Neuronal stem cell (in vitro differentiated cells): ENCODE measurements at regions not wholly inside any gene's neighbourhood (a gene's known extent, or its start where the extent isn't known, plus 50 kb on each side); places are given as distances from the start of the nearest gene placed in this dataset.
"Not testable (repeated sequence)": the region's sequence is repeated elsewhere in the genome, so short reads cannot be mapped to it uniquely, and the experiment has no call there.

Experiments used
- DNase-seq: peaks from one replicate; pipeline ENCODE4 v3.0.0-alpha.2; 2013; ENCODE audit warnings: low spot score
- H2AFZ ChIP-seq: one replicate; pipeline ENCODE4 v1.6.1; 2013; ENCODE audit warnings: mild to moderate bottlenecking, low read length, inconsistent platforms
- H2AK5ac ChIP-seq: 2 replicates; pipeline ENCODE4 v1.6.1; 2013; ENCODE audit warnings: low read depth, mild to moderate bottlenecking, inconsistent platforms, low read length, moderate library complexity, mixed read lengths
- H2BK120ac ChIP-seq: 2 replicates; pipeline ENCODE4 v1.6.1; 2013; ENCODE audit warnings: low read depth, mild to moderate bottlenecking, inconsistent platforms, low read length, moderate library complexity, mixed read lengths
- H2BK12ac ChIP-seq: one replicate; pipeline ENCODE4 v1.6.1; 2013; ENCODE audit warnings: low read length, inconsistent platforms
- H2BK15ac ChIP-seq: 2 replicates; pipeline ENCODE4 v1.6.1; 2013; ENCODE audit warnings: mild to moderate bottlenecking, low read length, inconsistent platforms, mixed read lengths
- H2BK5ac ChIP-seq: one replicate; pipeline ENCODE4 v1.6.1; 2013; ENCODE audit warnings: inconsistent platforms, mild to moderate bottlenecking, low read length, moderate library complexity
- H3K14ac ChIP-seq: one replicate; pipeline ENCODE4 v1.6.1; 2013; ENCODE audit warnings: low read length, inconsistent platforms
- H3K18ac ChIP-seq: 2 replicates; pipeline ENCODE4 v1.6.1; 2013; ENCODE audit warnings: low read length, inconsistent platforms
- H3K23ac ChIP-seq: 2 replicates; pipeline ENCODE4 v1.6.1; 2013; ENCODE audit warnings: low read depth, mild to moderate bottlenecking, mixed read lengths, low read length, inconsistent platforms; ENCODE audit not compliant: poor library complexity
- H3K27ac ChIP-seq: replicated peaks from 3 replicates; pipeline ENCODE4 v1.5.1; 2013; ENCODE audit warnings: low read length, inconsistent platforms
- H3K27me3 ChIP-seq, 3 experiments: 2 replicates each; pipeline ENCODE4 v1.6.1; 2013; ENCODE audit warnings: low read length in 3 of 3, mild to moderate bottlenecking in 2 of 3, inconsistent platforms in 1 of 3, low read depth in 1 of 3, mixed read lengths in 1 of 3, moderate library complexity in 1 of 3; ENCODE audit not compliant: control insufficient read depth in 3 of 3, insufficient read depth in 3 of 3
- H3K36me3 ChIP-seq, 2 donors: replicated peaks in 1 of 2; 2 replicates each; pipeline ENCODE4 v1.6.1; 2013; ENCODE audit warnings: low read length in 2 of 2; ENCODE audit not compliant: control insufficient read depth in 2 of 2, insufficient read depth in 2 of 2
- H3K4ac ChIP-seq: 2 replicates; pipeline ENCODE4 v1.6.1; 2013; ENCODE audit warnings: inconsistent platforms, mild to moderate bottlenecking, low read length, moderate library complexity
- H3K4me1 ChIP-seq, 2 donors: 1 replicate in 1 of 2; 2 replicates in 1 of 2; pipeline ENCODE4 v1.6.1; 2013; ENCODE audit warnings: low read length in 2 of 2, low read depth in 1 of 2; ENCODE audit not compliant: control insufficient read depth in 2 of 2, insufficient read depth in 1 of 2
- H3K4me2 ChIP-seq: one replicate; pipeline ENCODE4 v1.6.1; 2013; ENCODE audit warnings: mild to moderate bottlenecking, low read length, inconsistent platforms; ENCODE audit not compliant: insufficient read depth, poor library complexity, severe bottlenecking
- H3K4me3 ChIP-seq, 2 donors: 2 replicates each; pipeline ENCODE4 v1.5.1; 2013; ENCODE audit warnings: low read length in 2 of 2, mild to moderate bottlenecking in 2 of 2, inconsistent platforms in 1 of 2, moderate library complexity in 1 of 2
- H3K79me1 ChIP-seq: one replicate; pipeline ENCODE4 v1.6.1; 2013; ENCODE audit warnings: low read depth, mild to moderate bottlenecking, inconsistent platforms, low read length, moderate library complexity
- H3K9ac ChIP-seq: one replicate; pipeline ENCODE4 v1.6.1; 2013; ENCODE audit warnings: mild to moderate bottlenecking, low read depth, low read length, inconsistent platforms; ENCODE audit not compliant: poor library complexity
- H3K9me3 ChIP-seq, 2 donors: replicated peaks in 1 of 2; 2 replicates each; pipeline versions ENCODE3 to v1.6.1; 2013; ENCODE audit warnings: low read length in 2 of 2, mild to moderate bottlenecking in 2 of 2, inconsistent platforms in 1 of 2, low read depth in 1 of 2, mixed read lengths in 1 of 2, moderate library complexity in 1 of 2; ENCODE audit not compliant: control insufficient read depth in 2 of 2, insufficient read depth in 1 of 2
- H4K8ac ChIP-seq: one replicate; pipeline ENCODE4 v1.6.1; 2013; ENCODE audit warnings: low read depth, mild to moderate bottlenecking, inconsistent platforms, low read length, moderate library complexity
- H4K91ac ChIP-seq: one replicate; pipeline ENCODE4 v1.6.1; 2013; ENCODE audit warnings: low read length, low read depth, mild to moderate bottlenecking, inconsistent platforms; ENCODE audit not compliant: poor library complexity
- WGBS, 2 donors: extraction: QIAGEN DNeasy Blood & Tissue Kit; methylation state at CpG; one replicate each; pipeline ENCODE4 v1.1.7; 2013; ENCODE audit warnings: missing lambda C conversion rate in 2 of 2, mixed read lengths in 1 of 2; ENCODE audit not compliant: insufficient read length in 2 of 2, insufficient replicate concordance in 1 of 2; ENCODE audit errors: extremely low coverage in 2 of 2; 5-methylcytosine and 5-hydroxymethylcytosine counted together

GRCh38 chr16:13479549-13479948 lies 440.4 kb upstream of the ERCC4 start:
- Histone ChIP-seq H3K14ac (no peak overlapping the region), H3K4me1 (no peaks in the 10 kb centered on the region)
- WGBS, 2 donors, result no CpG with 5 or more reads among the region's 7 CpGs

GRCh38 chr16:13480801-13481200 lies 439.2 kb upstream of the ERCC4 start:
- no peak overlapping the region for H2BK15ac ChIP-seq
- no CpG with 5 or more reads among the region's 4 CpGs for WGBS, 2 donors
- H2BK5ac ChIP-seq, result no peak overlapping the region
- H2BK120ac ChIP-seq, result no peak overlapping the region
- no peaks in the 10 kb centered on the region for H3K27me3 ChIP-seq
- H2BK12ac ChIP-seq, result no peak overlapping the region
- H3K14ac ChIP-seq, result no peak overlapping the region
- H3K23ac ChIP-seq, result no peak overlapping the region
- no peaks in the 10 kb centered on the region for H3K9me3 ChIP-seq
- no peak overlapping the region for H3K18ac ChIP-seq
- H3K4me2 ChIP-seq, result no peak overlapping the region
- no peak overlapping the region for H4K8ac ChIP-seq
- peaks cover 0 to 1% of the 10 kb centered on the region in 2 donors for H3K36me3 ChIP-seq
- no peak overlapping the region for H3K4ac ChIP-seq
- H3K4me3 ChIP-seq, result no peak overlapping the region
- no peak overlapping the region for H3K9ac ChIP-seq
- no peak overlapping the region for H2AFZ ChIP-seq
- no peak overlapping the region for H3K27ac ChIP-seq
- no peaks in the 10 kb centered on the region for H3K4me1 ChIP-seq
- DNase-seq, result no peak
- no peak overlapping the region for H2AK5ac ChIP-seq
- no peak overlapping the region for H4K91ac ChIP-seq
- no peaks in the 10 kb centered on the region for H3K79me1 ChIP-seq

More at GRCh38 chr16:13479549-13479948, 440.4 kb upstream of the ERCC4 start:
- H3K9me3 ChIP-seq, result no peaks in the 10 kb centered on the region
- no peak overlapping the region for H4K8ac ChIP-seq
- DNase-seq, result no peak
- H2BK5ac ChIP-seq, result no peak overlapping the region
- no peak overlapping the region for H3K9ac ChIP-seq
- H3K27ac ChIP-seq, result no peak overlapping the region
- H3K4me2 ChIP-seq, result no peak overlapping the region
- H3K4me3 ChIP-seq, result no peak overlapping the region
- H2BK120ac ChIP-seq, result no peak overlapping the region
- no peak overlapping the region for H2AK5ac ChIP-seq
- no peak overlapping the region for H3K23ac ChIP-seq
- H3K18ac ChIP-seq, result no peak overlapping the region
- H3K4ac ChIP-seq, result no peak overlapping the region
- peaks cover 0 to 1% of the 10 kb centered on the region in 2 donors for H3K36me3 ChIP-seq
- no peak overlapping the region for H2BK12ac ChIP-seq
- H2AFZ ChIP-seq, result no peak overlapping the region
- no peaks in the 10 kb centered on the region for H3K27me3 ChIP-seq
- H2BK15ac ChIP-seq, result no peak overlapping the region
- H3K79me1 ChIP-seq, result no peaks in the 10 kb centered on the region
- H4K91ac ChIP-seq, result no peak overlapping the region

- no peaks in the 10 kb centered on the region for H3K9me3 ChIP-seq
- no peak overlapping the region for H4K91ac ChIP-seq
- no peak overlapping the region for H2BK12ac ChIP-seq
- H3K4ac ChIP-seq, result no peak overlapping the region
- no CpG with 5 or more reads among the region's 3 CpGs for WGBS, 2 donors
- H2BK5ac ChIP-seq, result no peak overlapping the region
- no peak overlapping the region for H3K4me3 ChIP-seq
- no peak overlapping the region for H2AFZ ChIP-seq
- H3K27ac ChIP-seq, result no peak overlapping the region
- H4K8ac ChIP-seq, result no peak overlapping the region
- H3K79me1 ChIP-seq, result no peaks in the 10 kb centered on the region
- H3K23ac ChIP-seq, result no peak overlapping the region
- no peak overlapping the region for H3K18ac ChIP-seq
- no peaks in the 10 kb centered on the region for H3K4me1 ChIP-seq
- H3K4me2 ChIP-seq, result no peak overlapping the region
- H3K27me3 ChIP-seq, result no peaks in the 10 kb centered on the region
- H3K14ac ChIP-seq, result no peak overlapping the region
- no peak for DNase-seq
- no peak overlapping the region for H3K9ac ChIP-seq
- no peak overlapping the region for H2BK15ac ChIP-seq
- H2BK120ac ChIP-seq, result no peak overlapping the region
- H2AK5ac ChIP-seq, result no peak overlapping the region
- H3K36me3 ChIP-seq, result peaks cover 0 to 1% of the 10 kb centered on the region in 2 donors
Observed at GRCh38 chr16:13483121-13483520, 436.8 kb upstream of the ERCC4 start.

- not testable (repeated sequence) for H3K79me1 ChIP-seq, H3K14ac ChIP-seq, H3K27ac ChIP-seq, H2BK12ac ChIP-seq, H3K4me2 ChIP-seq, H3K4ac ChIP-seq, H2BK5ac ChIP-seq, H3K18ac ChIP-seq, H2BK120ac ChIP-seq, H3K9ac ChIP-seq, H2AK5ac ChIP-seq, H3K9me3 ChIP-seq, DNase-seq, H3K4me3 ChIP-seq, H3K27me3 ChIP-seq, H2AFZ ChIP-seq, H4K91ac ChIP-seq, H2BK15ac ChIP-seq, H4K8ac ChIP-seq, H3K4me1 ChIP-seq, H3K23ac ChIP-seq, H3K36me3 ChIP-seq
- no CpG with 5 or more reads among the region's 3 CpGs for WGBS, 2 donors
Observed at GRCh38 chr16:13489416-13489815, 430.5 kb upstream of the ERCC4 start.
